ENCODE measurements at regions not wholly inside any gene's neighbourhood (a gene's known extent, or its start where the extent isn't known, plus 50 kb on each side); places are given as distances from the start of the nearest gene placed in this dataset.

GRCh38 chr5:115469904-115470516 is 74.6 kb downstream of the FEM1C start:
- Histone ChIP-seq H3K9me3 (ENCODE audit: control insufficient read depth, low read depth, low read length) (no peaks in the 10 kb centered on the region), H3K4me1 (ENCODE audit: control insufficient read depth, low read depth, low read length) (peaks cover 9% of the 10 kb centered on the region), H3K36me3 (ENCODE audit: control insufficient read depth, low read depth, low read length) (no peaks in the 10 kb centered on the region), H3K27ac (ENCODE audit: low read length) (no peak overlapping the region), H3K4me3 (ENCODE audit: low read length) (no peak overlapping the region), H3K27me3 (ENCODE audit: control insufficient read depth, insufficient read depth, low read length) (no peaks in the 10 kb centered on the region), H3K9ac (ENCODE audit: low read length) (no peak overlapping the region)

GRCh38 chr5:115467628-115468027 is 76.9 kb downstream of the FEM1C start:
- Histone ChIP-seq H3K36me3 (ENCODE audit: control insufficient read depth, low read depth, low read length) (no peaks in the 10 kb centered on the region), H3K27me3 (ENCODE audit: control insufficient read depth, insufficient read depth, low read length) (no peaks in the 10 kb centered on the region), H3K27ac (ENCODE audit: low read length) (no peak overlapping the region), H3K9me3 (ENCODE audit: control insufficient read depth, low read depth, low read length) (no peaks in the 10 kb centered on the region), H3K4me3 (ENCODE audit: low read length) (no peak overlapping the region), H3K4me1 (ENCODE audit: control insufficient read depth, low read depth, low read length) (peaks cover 8% of the 10 kb centered on the region), H3K9ac (ENCODE audit: low read length) (no peak overlapping the region)

GRCh38 chr5:115465431-115465830 is 79.1 kb downstream of the FEM1C start:
- no peak overlapping the region for H3K9ac ChIP-seq (ENCODE audit: low read length)
- H3K27ac ChIP-seq (ENCODE audit: low read length): no peak overlapping the region
- no peak overlapping the region for H3K4me3 ChIP-seq (ENCODE audit: low read length)

GRCh38 chr5:115463983-115464382 is 80.6 kb downstream of the FEM1C start:
- Histone ChIP-seq H3K27me3 (ENCODE audit: control insufficient read depth, insufficient read depth, low read length) (no peaks in the 10 kb centered on the region), H3K9me3 (ENCODE audit: control insufficient read depth, low read depth, low read length) (no peaks in the 10 kb centered on the region), H3K4me3 (ENCODE audit: low read length) (no peak overlapping the region), H3K9ac (ENCODE audit: low read length) (no peak overlapping the region), H3K4me1 (ENCODE audit: control insufficient read depth, low read depth, low read length) (no peaks in the 10 kb centered on the region), H3K27ac (ENCODE audit: low read length) (no peak overlapping the region), H3K36me3 (ENCODE audit: control insufficient read depth, low read depth, low read length) (no peaks in the 10 kb centered on the region)

More at GRCh38 chr5:115465431-115465830, 79.1 kb downstream of the FEM1C start:
- H3K4me1 ChIP-seq (ENCODE audit: control insufficient read depth, low read depth, low read length): no peaks in the 10 kb centered on the region
- H3K27me3 ChIP-seq (ENCODE audit: control insufficient read depth, insufficient read depth, low read length): no peaks in the 10 kb centered on the region
- no peaks in the 10 kb centered on the region for H3K9me3 ChIP-seq (ENCODE audit: control insufficient read depth, low read depth, low read length)
- no peaks in the 10 kb centered on the region for H3K36me3 ChIP-seq (ENCODE audit: control insufficient read depth, low read depth, low read length)

- Histone ChIP-seq H3K9me3 (ENCODE audit: control insufficient read depth, low read depth, low read length) (no peaks in the 10 kb centered on the region), H3K36me3 (ENCODE audit: control insufficient read depth, low read depth, low read length) (no peaks in the 10 kb centered on the region), H3K27me3 (ENCODE audit: control insufficient read depth, insufficient read depth, low read length) (no peaks in the 10 kb centered on the region), H3K9ac (ENCODE audit: low read length) (no peak overlapping the region), H3K4me1 (ENCODE audit: control insufficient read depth, low read depth, low read length) (peaks cover 8% of the 10 kb centered on the region), H3K27ac (ENCODE audit: low read length) (no peak overlapping the region), H3K4me3 (ENCODE audit: low read length) (no peak overlapping the region)
These were observed 82.9 kb downstream of the FEM1C start for GRCh38 chr5:115461506-115462290.

GRCh38 chr5:115461093-115461492 is 83.5 kb downstream of the FEM1C start:
- H3K27ac ChIP-seq (ENCODE audit: low read length): no peak overlapping the region

GRCh38 chr5:115460472-115460871 is 84.1 kb downstream of the FEM1C start:
- no peak overlapping the region for H3K9ac ChIP-seq (ENCODE audit: low read length)

More at GRCh38 chr5:115461093-115461492, 83.5 kb downstream of the FEM1C start:
- H3K9me3 ChIP-seq (ENCODE audit: control insufficient read depth, low read depth, low read length): no peaks in the 10 kb centered on the region
- H3K4me3 ChIP-seq (ENCODE audit: low read length): no peak overlapping the region
- H3K9ac ChIP-seq (ENCODE audit: low read length): no peak overlapping the region
- peaks cover 8% of the 10 kb centered on the region for H3K4me1 ChIP-seq (ENCODE audit: control insufficient read depth, low read depth, low read length)
- H3K27me3 ChIP-seq (ENCODE audit: control insufficient read depth, insufficient read depth, low read length): no peaks in the 10 kb centered on the region
- H3K36me3 ChIP-seq (ENCODE audit: control insufficient read depth, low read depth, low read length): no peaks in the 10 kb centered on the region

GRCh38 chr5:115459855-115460341 is 84.7 kb downstream of the FEM1C start:
- Histone ChIP-seq H3K36me3 (ENCODE audit: control insufficient read depth, low read depth, low read length) (no peaks in the 10 kb centered on the region), H3K4me1 (ENCODE audit: control insufficient read depth, low read depth, low read length) (peaks cover 8% of the 10 kb centered on the region), H3K9me3 (ENCODE audit: control insufficient read depth, low read depth, low read length) (no peaks in the 10 kb centered on the region), H3K4me3 (ENCODE audit: low read length) (no peak overlapping the region), H3K27ac (ENCODE audit: low read length) (no peak overlapping the region), H3K9ac (ENCODE audit: low read length) (no peak overlapping the region), H3K27me3 (ENCODE audit: control insufficient read depth, insufficient read depth, low read length) (no peaks in the 10 kb centered on the region)

More at GRCh38 chr5:115460472-115460871, 84.1 kb downstream of the FEM1C start:
- no peak overlapping the region for H3K4me3 ChIP-seq (ENCODE audit: low read length)
- H3K27ac ChIP-seq (ENCODE audit: low read length): no peak overlapping the region
- peaks cover 8% of the 10 kb centered on the region for H3K4me1 ChIP-seq (ENCODE audit: control insufficient read depth, low read depth, low read length)
- H3K9me3 ChIP-seq (ENCODE audit: control insufficient read depth, low read depth, low read length): no peaks in the 10 kb centered on the region
- no peaks in the 10 kb centered on the region for H3K27me3 ChIP-seq (ENCODE audit: control insufficient read depth, insufficient read depth, low read length)
- no peaks in the 10 kb centered on the region for H3K36me3 ChIP-seq (ENCODE audit: control insufficient read depth, low read depth, low read length)

- Histone ChIP-seq H3K27ac (ENCODE audit: low read length) (no peak overlapping the region), H3K4me3 (ENCODE audit: low read length) (no peak overlapping the region), H3K9me3 (ENCODE audit: control insufficient read depth, low read depth, low read length) (no peaks in the 10 kb centered on the region), H3K27me3 (ENCODE audit: control insufficient read depth, insufficient read depth, low read length) (no peaks in the 10 kb centered on the region), H3K36me3 (ENCODE audit: control insufficient read depth, low read depth, low read length) (no peaks in the 10 kb centered on the region), H3K9ac (ENCODE audit: low read length) (no peak overlapping the region), H3K4me1 (ENCODE audit: control insufficient read depth, low read depth, low read length) (peaks cover 8% of the 10 kb centered on the region)
These were observed 86.2 kb downstream of the FEM1C start for GRCh38 chr5:115458416-115458815.

- Histone ChIP-seq H3K9me3 (ENCODE audit: control insufficient read depth, low read depth, low read length) (no peaks in the 10 kb centered on the region), H3K36me3 (ENCODE audit: control insufficient read depth, low read depth, low read length) (no peaks in the 10 kb centered on the region), H3K4me1 (ENCODE audit: control insufficient read depth, low read depth, low read length) (peaks cover 8% of the 10 kb centered on the region), H3K27me3 (ENCODE audit: control insufficient read depth, insufficient read depth, low read length) (no peaks in the 10 kb centered on the region), H3K27ac (ENCODE audit: low read length) (no peak overlapping the region), H3K9ac (ENCODE audit: low read length) (no peak overlapping the region), H3K4me3 (ENCODE audit: low read length) (no peak overlapping the region)
These were observed 86.6 kb downstream of the FEM1C start for GRCh38 chr5:115458003-115458409.

- H3K9me3 ChIP-seq (ENCODE audit: control insufficient read depth, low read depth, low read length): no peaks in the 10 kb centered on the region
- H3K4me3 ChIP-seq (ENCODE audit: low read length): no peak overlapping the region
- H3K4me1 ChIP-seq (ENCODE audit: control insufficient read depth, low read depth, low read length): peaks cover 8% of the 10 kb centered on the region
- H3K36me3 ChIP-seq (ENCODE audit: control insufficient read depth, low read depth, low read length): no peaks in the 10 kb centered on the region
- H3K9ac ChIP-seq (ENCODE audit: low read length): no peak overlapping the region
- H3K27ac ChIP-seq (ENCODE audit: low read length): no peak overlapping the region
- H3K27me3 ChIP-seq (ENCODE audit: control insufficient read depth, insufficient read depth, low read length): no peaks in the 10 kb centered on the region
These were observed 87.0 kb downstream of the FEM1C start for GRCh38 chr5:115457571-115457970.
